H1 (cell line): ENCODE measurements at regions not wholly inside any gene's neighbourhood (a gene's known extent, or its start where the extent isn't known, plus 50 kb on each side); places are given as distances from the start of the nearest gene placed in this dataset.

Experiments used
- CTBP2 ChIP-seq: IDR thresholded peaks from 2 replicates; pipeline ENCODE4 v1.7.0; 2011; ENCODE audit warnings: borderline replicate concordance, mild to moderate bottlenecking, moderate library complexity, mixed read lengths, low read length; ENCODE audit not compliant: insufficient read depth, insufficient read length
- EP300 ChIP-seq, 2 experiments: IDR thresholded peaks; 1 replicate in 1 of 2; 2 replicates in 1 of 2; pipeline ENCODE4 v1.6.1; 2011 to 2012; ENCODE audit warnings: low read depth in 2 of 2, low read length in 2 of 2, mild to moderate bottlenecking in 2 of 2, borderline replicate concordance in 1 of 2, inconsistent platforms in 1 of 2, moderate library complexity in 1 of 2
- GTF2F1 ChIP-seq: IDR thresholded peaks from 2 replicates; pipeline ENCODE4 v1.6.1; 2012; ENCODE audit warnings: low read depth, low read length, improper control_type of control experiment, borderline replicate concordance
- RBBP5 ChIP-seq: IDR thresholded peaks from 2 replicates; pipeline ENCODE4 v1.7.1; 2012; ENCODE audit warnings: low read depth, mild to moderate bottlenecking, inconsistent platforms, low read length, moderate library complexity, borderline replicate concordance
- TCF12 ChIP-seq: IDR thresholded peaks from 2 replicates; pipeline ENCODE4 v1.6.1; 2011; ENCODE audit warnings: low read depth, mild to moderate bottlenecking, low read length

GRCh38 chrX:74218895-74219294 is 85.1 kb upstream of the ZCCHC13 start (continued):
- no peak for TF ChIP-seq EP300 (IDR thresholded peaks at IDR 0.05; ENCODE audit: borderline replicate concordance in 1 of 2, low read depth in 2 of 2, low read length in 2 of 2)
- TF ChIP-seq RBBP5: no peak
- TF ChIP-seq CTBP2: no peak
- TF ChIP-seq GTF2F1: no peak
- no peak for TF ChIP-seq TCF12
